GM23248 (cell line): ENCODE measurements at regions not wholly inside any gene's neighbourhood (a gene's known extent, or its start where the extent isn't known, plus 50 kb on each side); places are given as distances from the start of the nearest gene placed in this dataset.

Experiments used
- DNase-seq: peaks from one replicate; pipeline ENCODE4 v3.0.0-alpha.2; 2015
- H2AFZ ChIP-seq: fragments of 200-600 bp; sonication (generic); 2 replicates; pipeline ENCODE4 v1.6.1; 2016; ENCODE audit warnings: antibody characterized with exemption
- H3F3A ChIP-seq: fragments of 200-600 bp; sonication (generic); 2 replicates; pipeline ENCODE4 v1.6.1; 2016; ENCODE audit warnings: mild to moderate bottlenecking, antibody characterized with exemption, mixed run types; ENCODE audit not compliant: insufficient read depth
- H3K27ac ChIP-seq: fragments of 200-600 bp; sonication (generic); 2 replicates; pipeline ENCODE4 v1.5.1; 2016; ENCODE audit warnings: mild to moderate bottlenecking
- H3K27me3 ChIP-seq: fragments of 200-600 bp; sonication (generic); replicated peaks from 2 replicates; pipeline ENCODE4 v1.6.1; 2016; ENCODE audit warnings: mild to moderate bottlenecking; ENCODE audit not compliant: insufficient read depth
- H3K36me3 ChIP-seq: fragments of 200-600 bp; sonication (generic); 2 replicates; pipeline ENCODE4 v1.6.1; 2016; ENCODE audit warnings: low read depth, mild to moderate bottlenecking
- H3K4me1 ChIP-seq: fragments of 200-600 bp; sonication (generic); 2 replicates; pipeline ENCODE4 v1.6.1; 2016; ENCODE audit warnings: mild to moderate bottlenecking; ENCODE audit not compliant: insufficient read depth
- H3K4me2 ChIP-seq: fragments of 200-600 bp; sonication (generic); one replicate; pipeline ENCODE4 v1.6.1; 2016; ENCODE audit warnings: mild to moderate bottlenecking; ENCODE audit not compliant: unreplicated experiment
- H3K4me3 ChIP-seq: fragments of 200-600 bp; sonication (generic); 2 replicates; pipeline ENCODE4 v1.5.1; 2016; ENCODE audit warnings: mild to moderate bottlenecking
- H3K79me2 ChIP-seq: fragments of 200-600 bp; sonication (generic); 2 replicates; pipeline ENCODE4 v1.6.1; 2016; ENCODE audit warnings: mild to moderate bottlenecking; ENCODE audit not compliant: insufficient read depth
- H3K9ac ChIP-seq: fragments of 200-600 bp; sonication (generic); 2 replicates; pipeline ENCODE4 v1.6.1; 2016; ENCODE audit warnings: mild to moderate bottlenecking
- H3K9me2 ChIP-seq: fragments of 200-600 bp; sonication (generic); 2 replicates; pipeline ENCODE4 v1.6.1; 2016; ENCODE audit warnings: mixed run types, mild to moderate bottlenecking, moderate library complexity; ENCODE audit not compliant: insufficient read depth
- H3K9me3 ChIP-seq: fragments of 200-600 bp; sonication (generic); one replicate; pipeline ENCODE4 v1.6.1; 2017; ENCODE audit warnings: low read depth
- H4K20me1 ChIP-seq: fragments of 200-600 bp; sonication (generic); 2 replicates; pipeline ENCODE4 v1.6.0; 2016; ENCODE audit not compliant: insufficient read depth
- EZH2 ChIP-seq: fragments of 200-600 bp; sonication (generic); IDR thresholded peaks from 2 replicates; pipeline ENCODE4 v1.6.1; 2018; ENCODE audit warnings: antibody characterized with exemption, mild to moderate bottlenecking; ENCODE audit not compliant: insufficient read depth, poor library complexity, severe bottlenecking
- EZH2phosphoT487 ChIP-seq: fragments of 200-600 bp; sonication (generic); IDR thresholded peaks from 2 replicates; pipeline ENCODE4 v1.6.1; 2018; ENCODE audit warnings: antibody characterized with exemption, moderate library complexity, mild to moderate bottlenecking, low read depth; ENCODE audit not compliant: insufficient read depth
- WGBS, 2 experiments: methylation state at CpG; one replicate each; pipeline ENCODE4 v1.1.6; 2015 to 2017; ENCODE audit warnings: low lambda C conversion rate in 2 of 2, low coverage in 1 of 2; ENCODE audit errors: missing lambda C conversion rate in 2 of 2; 5-methylcytosine and 5-hydroxymethylcytosine counted together
- in situ Hi-C: fragments of 300-500 bp; cut with MboI; formaldehyde crosslinking; loops from 2 replicates; pipeline ENCODE4 v1.15.0; 2020

GRCh38 chr6:18973251-18973650, 586.1 kb downstream of the RNF144B start:
- Histone ChIP-seq H3F3A (no peaks in the 10 kb centered on the region), H3K27ac (no peak overlapping the region), H4K20me1 (no peaks in the 10 kb centered on the region), H3K36me3 (no peaks in the 10 kb centered on the region), H3K79me2 (no peaks in the 10 kb centered on the region), H3K27me3 (0 out of 2 replicates have a peak, but pooled peaks cover 3% of the 10 kb centered on the region), H2AFZ (no peak overlapping the region), H3K9me3 (no peaks in the 10 kb centered on the region), H3K4me2 (no peak overlapping the region), H3K9ac (no peak overlapping the region), H3K4me3 (no peak overlapping the region), H3K9me2 (no peaks in the 10 kb centered on the region), H3K4me1 (no peaks in the 10 kb centered on the region)
- in situ Hi-C loops, result no loop called here
- no peak for TF ChIP-seq EZH2phosphoT487
- no peak for TF ChIP-seq EZH2
- WGBS, 2 experiments, result 7 to 12% methylated on average over 3 of the region's 3 CpGs
- no peak for DNase-seq

GRCh38 chr6:18976091-18976490, 588.9 kb downstream of the RNF144B start:
- Histone ChIP-seq H3K79me2 (no peaks in the 10 kb centered on the region), H3K4me3 (no peak overlapping the region), H3K4me1 (no peaks in the 10 kb centered on the region), H3K4me2 (no peak overlapping the region), H3K9me3 (no peaks in the 10 kb centered on the region), H3K36me3 (no peaks in the 10 kb centered on the region), H2AFZ (no peak overlapping the region), H3K9ac (no peak overlapping the region), H4K20me1 (no peaks in the 10 kb centered on the region), H3K27me3 (0 out of 2 replicates have a peak, but pooled peaks cover 3% of the 10 kb centered on the region), H3K27ac (no peak overlapping the region), H3F3A (no peaks in the 10 kb centered on the region), H3K9me2 (no peaks in the 10 kb centered on the region)
- WGBS, 2 experiments, result 51 to 53% methylated on average over 2 of the region's 2 CpGs
- TF ChIP-seq EZH2, result no peak
- no peak for TF ChIP-seq EZH2phosphoT487
- in situ Hi-C loops, result no loop called here
- DNase-seq, result no peak

GRCh38 chr6:18976966-18977365, 589.8 kb downstream of the RNF144B start:
- Histone ChIP-seq H3K4me3 (no peak overlapping the region), H3K9me2 (no peaks in the 10 kb centered on the region), H3K79me2 (no peaks in the 10 kb centered on the region), H3F3A (no peaks in the 10 kb centered on the region), H2AFZ (no peak overlapping the region), H3K9me3 (no peaks in the 10 kb centered on the region), H3K27ac (no peak overlapping the region), H3K4me1 (no peaks in the 10 kb centered on the region), H4K20me1 (no peaks in the 10 kb centered on the region), H3K9ac (no peak overlapping the region), H3K27me3 (0 out of 2 replicates have a peak, but pooled peaks cover 3% of the 10 kb centered on the region), H3K36me3 (no peaks in the 10 kb centered on the region), H3K4me2 (no peak overlapping the region)
- no peak for TF ChIP-seq EZH2
- TF ChIP-seq EZH2phosphoT487, result no peak
- no peak for DNase-seq
- 70 to 78% methylated on average over 1 of the region's 1 CpG for WGBS, 2 experiments
- in situ Hi-C loops, result no loop called here

GRCh38 chr6:18978337-18979128, 591.4 kb downstream of the RNF144B start:
- no peaks in the 10 kb centered on the region for H3K27me3 ChIP-seq
- no peak overlapping the region for H3K9ac ChIP-seq

More at GRCh38 chr6:18978337-18979128, 591.4 kb downstream of the RNF144B start:
- no peak overlapping the region for H3K27ac ChIP-seq
- no peak overlapping the region for H2AFZ ChIP-seq
- no peaks in the 10 kb centered on the region for H3K4me1 ChIP-seq
- in situ Hi-C loops, result no loop called here
- H4K20me1 ChIP-seq, result no peaks in the 10 kb centered on the region
- H3F3A ChIP-seq, result no peaks in the 10 kb centered on the region
- no peaks in the 10 kb centered on the region for H3K36me3 ChIP-seq
- H3K9me2 ChIP-seq, result no peaks in the 10 kb centered on the region
- H3K79me2 ChIP-seq, result no peaks in the 10 kb centered on the region
- TF ChIP-seq EZH2phosphoT487, result no peak
- TF ChIP-seq EZH2, result no peak
- no peak overlapping the region for H3K4me2 ChIP-seq
- WGBS, 2 experiments, result 16 to 21% methylated on average over 3 of the region's 3 CpGs
- no peak overlapping the region for H3K4me3 ChIP-seq
- H3K9me3 ChIP-seq, result no peaks in the 10 kb centered on the region
- peak; percentile 51 for DNase-seq
